ENCODE measurements at regions not wholly inside any gene's neighbourhood (a gene's known extent, or its start where the extent isn't known, plus 50 kb on each side); places are given as distances from the start of the nearest gene placed in this dataset.

- Mint-ChIP-seq H3K4me1 (no peaks in the 10 kb centered on the region), H3K9me3 (no peaks in the 10 kb centered on the region), H3K4me3 (no peak overlapping the region), H3K27me3 (peaks cover 4% of the 10 kb centered on the region), H3K36me3 (ENCODE audit: low read depth) (no peaks in the 10 kb centered on the region), H3K27ac (no peak overlapping the region)
- ATAC-seq (ENCODE audit: low read depth) (no peak), DNase-seq (no peak)
- intact Hi-C loops (cut with micrococcal nuclease): no loop called here
- CTCF ChIA-PET: interaction anchor here (0.9 kb wide), 1 partner anchor 533 kb away, joined by 3 read pairs; no protein-coding TSS in a partner anchor
- POLR2A ChIA-PET: no interaction called here
- TF ChIP-seq CTCF (IDR thresholded peaks at IDR 0.05): no peak
Observed at GRCh38 chr1:63004868-63005267, 220.9 kb downstream of the ATG4C start.

- H3K36me3 Mint-ChIP-seq (ENCODE audit: low read depth): no peaks in the 10 kb centered on the region
- no peak overlapping the region for H3K4me3 Mint-ChIP-seq
- no peak for TF ChIP-seq CTCF (IDR thresholded peaks at IDR 0.05)
- no peak for ATAC-seq (ENCODE audit: low read depth)
- H3K27me3 Mint-ChIP-seq: peaks cover 6% of the 10 kb centered on the region
- H3K9me3 Mint-ChIP-seq: no peaks in the 10 kb centered on the region
- CTCF ChIA-PET: interaction anchor here (0.9 kb wide), 1 partner anchor 532 kb away, joined by 3 read pairs; no protein-coding TSS in a partner anchor
- no peaks in the 10 kb centered on the region for H3K4me1 Mint-ChIP-seq
- no peak for DNase-seq
- no peak overlapping the region for H3K27ac Mint-ChIP-seq
- POLR2A ChIA-PET: no interaction called here
- intact Hi-C loops (cut with micrococcal nuclease): no loop called here
Observed at GRCh38 chr1:63005812-63006211, 221.9 kb downstream of the ATG4C start.

GRCh38 chr1:63009421-63009820 is 225.5 kb downstream of the ATG4C start:
- ChIA-PET CTCF (no interaction called here), POLR2A (no interaction called here)
- Mint-ChIP-seq H3K4me3 (no peak overlapping the region), H3K27me3 (peaks cover 6% of the 10 kb centered on the region), H3K9me3 (no peaks in the 10 kb centered on the region), H3K27ac (no peak overlapping the region), H3K4me1 (no peaks in the 10 kb centered on the region), H3K36me3 (ENCODE audit: low read depth) (no peaks in the 10 kb centered on the region)
- DNase-seq: no peak
- no peak for ATAC-seq (ENCODE audit: low read depth)
- intact Hi-C loops (cut with micrococcal nuclease): no loop called here
- TF ChIP-seq CTCF (IDR thresholded peaks at IDR 0.05): no peak

- ChIA-PET POLR2A (no interaction called here), CTCF (no interaction called here)
- DNase-seq: no peak
- no peaks in the 10 kb centered on the region for H3K36me3 Mint-ChIP-seq (ENCODE audit: low read depth)
- no peak overlapping the region for H3K27ac Mint-ChIP-seq
- no peaks in the 10 kb centered on the region for H3K4me1 Mint-ChIP-seq
- H3K9me3 Mint-ChIP-seq: peaks cover 2% of the 10 kb centered on the region
- intact Hi-C loops (cut with micrococcal nuclease): no loop called here
- H3K27me3 Mint-ChIP-seq: peaks cover 6% of the 10 kb centered on the region
- TF ChIP-seq CTCF (IDR thresholded peaks at IDR 0.05): no peak
- H3K4me3 Mint-ChIP-seq: no peak overlapping the region
- ATAC-seq (ENCODE audit: low read depth): no peak
Observed at GRCh38 chr1:63010913-63011660, 227.2 kb downstream of the ATG4C start.

- no peak overlapping the region for H3K4me3 Mint-ChIP-seq
- no peak for TF ChIP-seq CTCF (IDR thresholded peaks at IDR 0.05)
- POLR2A ChIA-PET: no interaction called here
- H3K27me3 Mint-ChIP-seq: peaks cover 9% of the 10 kb centered on the region
- ATAC-seq (ENCODE audit: low read depth): no peak
- no peak overlapping the region for H3K27ac Mint-ChIP-seq
- no peaks in the 10 kb centered on the region for H3K36me3 Mint-ChIP-seq (ENCODE audit: low read depth)
- CTCF ChIA-PET: no interaction called here
- intact Hi-C loops (cut with micrococcal nuclease): no loop called here
- H3K9me3 Mint-ChIP-seq: peaks cover 2% of the 10 kb centered on the region
- no peaks in the 10 kb centered on the region for H3K4me1 Mint-ChIP-seq
- DNase-seq: no peak
Observed at GRCh38 chr1:63012339-63012738, 228.4 kb downstream of the ATG4C start.
